SK-N-SH treated with all-trans-retinoic acid at 6 μM for 48 hours (cell line): ENCODE measurements at regions not wholly inside any gene's neighbourhood (a gene's known extent, or its start where the extent isn't known, plus 50 kb on each side); places are given as distances from the start of the nearest gene placed in this dataset.

Experiments
- ARNTL ChIP-seq: fragments of 450-650 bp; formaldehyde crosslinking; IDR thresholded peaks from 2 replicates; pipeline ENCODE4 v1.5.0; 2020; ENCODE audit warnings: low read depth, mild to moderate bottlenecking, moderate library complexity, borderline replicate concordance
- ESRRG ChIP-seq: fragments of 250-450 bp; sonication (Bioruptor Pico); IDR thresholded peaks from 2 replicates; pipeline ENCODE4 v1.6.1; 2021; ENCODE audit warnings: mild to moderate bottlenecking
- TCF4 ChIP-seq: fragments of 250-450 bp; sonication (Bioruptor Pico); IDR thresholded peaks from 2 replicates; pipeline ENCODE4 v1.8.0; 2021; ENCODE audit warnings: mild to moderate bottlenecking, moderate library complexity, borderline replicate concordance
- ZFP30 ChIP-seq: fragments of 450-650 bp; formaldehyde crosslinking; IDR thresholded peaks from 2 replicates; pipeline ENCODE4 v1.5.0; 2022; ENCODE audit warnings: mild to moderate bottlenecking, moderate library complexity
- TF ChIP-seq, protein P1 (sequence below): fragments of 250-450 bp; sonication (Bioruptor Pico); IDR thresholded peaks from 2 replicates; pipeline ENCODE4 v1.8.0; 2020; ENCODE audit warnings: mild to moderate bottlenecking, moderate library complexity, borderline replicate concordance
- TF ChIP-seq, protein P2 (sequence below): fragments of 250-450 bp; sonication (Bioruptor Pico); IDR thresholded peaks from 2 replicates; pipeline ENCODE4 v1.5.1; 2021; ENCODE audit warnings: mild to moderate bottlenecking, moderate library complexity

DNA sequence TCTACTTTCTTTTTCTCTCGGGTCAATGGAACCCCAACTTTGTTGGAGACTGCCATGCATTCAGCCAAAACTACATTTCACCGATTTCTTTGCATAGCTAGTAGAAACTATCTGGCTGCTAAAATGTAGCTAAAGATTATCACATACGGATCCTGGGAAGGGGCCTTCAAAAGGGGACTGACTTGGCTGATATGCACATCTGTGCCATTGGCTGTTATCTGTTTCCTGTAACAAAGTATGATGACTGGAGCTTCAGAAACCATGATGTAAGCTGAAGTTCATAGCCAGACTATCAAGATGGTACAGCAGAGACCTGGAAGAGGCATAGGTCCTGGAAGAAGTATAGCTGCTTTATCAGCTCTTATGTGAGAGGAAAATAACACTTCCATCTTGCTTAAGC is 179.1 kb downstream of the NSUN3 start:
- TF ChIP-seq ESRRG (CRISPR knock-in tag) (no peak), ZFP30 (CRISPR knock-in tag) (no peak), TCF4 (CRISPR knock-in tag) (no peak), ARNTL (CRISPR knock-in tag) (no peak)
- TF ChIP-seq, protein P1, sequence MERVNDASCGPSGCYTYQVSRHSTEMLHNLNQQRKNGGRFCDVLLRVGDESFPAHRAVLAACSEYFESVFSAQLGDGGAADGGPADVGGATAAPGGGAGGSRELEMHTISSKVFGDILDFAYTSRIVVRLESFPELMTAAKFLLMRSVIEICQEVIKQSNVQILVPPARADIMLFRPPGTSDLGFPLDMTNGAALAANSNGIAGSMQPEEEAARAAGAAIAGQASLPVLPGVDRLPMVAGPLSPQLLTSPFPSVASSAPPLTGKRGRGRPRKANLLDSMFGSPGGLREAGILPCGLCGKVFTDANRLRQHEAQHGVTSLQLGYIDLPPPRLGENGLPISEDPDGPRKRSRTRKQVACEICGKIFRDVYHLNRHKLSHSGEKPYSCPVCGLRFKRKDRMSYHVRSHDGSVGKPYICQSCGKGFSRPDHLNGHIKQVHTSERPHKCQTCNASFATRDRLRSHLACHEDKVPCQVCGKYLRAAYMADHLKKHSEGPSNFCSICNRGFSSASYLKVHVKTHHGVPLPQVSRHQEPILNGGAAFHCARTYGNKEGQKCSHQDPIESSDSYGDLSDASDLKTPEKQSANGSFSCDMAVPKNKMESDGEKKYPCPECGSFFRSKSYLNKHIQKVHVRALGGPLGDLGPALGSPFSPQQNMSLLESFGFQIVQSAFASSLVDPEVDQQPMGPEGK (CRISPR knock-in tag): no peak
- TF ChIP-seq, protein P2, sequence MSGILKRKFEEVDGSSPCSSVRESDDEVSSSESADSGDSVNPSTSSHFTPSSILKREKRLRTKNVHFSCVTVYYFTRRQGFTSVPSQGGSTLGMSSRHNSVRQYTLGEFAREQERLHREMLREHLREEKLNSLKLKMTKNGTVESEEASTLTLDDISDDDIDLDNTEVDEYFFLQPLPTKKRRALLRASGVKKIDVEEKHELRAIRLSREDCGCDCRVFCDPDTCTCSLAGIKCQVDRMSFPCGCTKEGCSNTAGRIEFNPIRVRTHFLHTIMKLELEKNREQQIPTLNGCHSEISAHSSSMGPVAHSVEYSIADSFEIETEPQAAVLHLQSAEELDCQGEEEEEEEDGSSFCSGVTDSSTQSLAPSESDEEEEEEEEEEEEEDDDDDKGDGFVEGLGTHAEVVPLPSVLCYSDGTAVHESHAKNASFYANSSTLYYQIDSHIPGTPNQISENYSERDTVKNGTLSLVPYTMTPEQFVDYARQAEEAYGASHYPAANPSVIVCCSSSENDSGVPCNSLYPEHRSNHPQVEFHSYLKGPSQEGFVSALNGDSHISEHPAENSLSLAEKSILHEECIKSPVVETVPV (CRISPR knock-in tag): no peak
